Sigmoid colon (tissue), 4 donors: ENCODE measurements at regions not wholly inside any gene's neighbourhood (a gene's known extent, or its start where the extent isn't known, plus 50 kb on each side); places are given as distances from the start of the nearest gene placed in this dataset.

Source experiments
- EP300 ChIP-seq, 4 donors: sonication (generic); formaldehyde crosslinking; IDR thresholded peaks; one replicate each; pipeline ENCODE4 v1.6.1; 2017; ENCODE audit warnings: antibody characterized with exemption in 4 of 4
- POLR2A ChIP-seq, 2 donors: fragments of 450-650 bp; IDR thresholded peaks; one replicate each; pipeline ENCODE4 v1.6.1; 2016; ENCODE audit warnings: antibody characterized with exemption in 2 of 2, mild to moderate bottlenecking in 2 of 2, moderate library complexity in 2 of 2
- POLR2AphosphoS5 ChIP-seq, 4 donors: sonication (generic); formaldehyde crosslinking; IDR thresholded peaks; one replicate each; pipeline ENCODE4 v1.6.1; 2017; ENCODE audit warnings: antibody characterized with exemption in 4 of 4
- TF ChIP-seq, protein P1 (sequence below), 4 experiments: fragments of 450-650 bp in 3 of 4; fragments of 200-600 bp in 1 of 4; IDR thresholded peaks; one replicate each; pipeline ENCODE4 v1.5.1; 2016 to 2019; ENCODE audit warnings: antibody characterized with exemption in 4 of 4, mild to moderate bottlenecking in 3 of 4, moderate library complexity in 2 of 4

DNA sequence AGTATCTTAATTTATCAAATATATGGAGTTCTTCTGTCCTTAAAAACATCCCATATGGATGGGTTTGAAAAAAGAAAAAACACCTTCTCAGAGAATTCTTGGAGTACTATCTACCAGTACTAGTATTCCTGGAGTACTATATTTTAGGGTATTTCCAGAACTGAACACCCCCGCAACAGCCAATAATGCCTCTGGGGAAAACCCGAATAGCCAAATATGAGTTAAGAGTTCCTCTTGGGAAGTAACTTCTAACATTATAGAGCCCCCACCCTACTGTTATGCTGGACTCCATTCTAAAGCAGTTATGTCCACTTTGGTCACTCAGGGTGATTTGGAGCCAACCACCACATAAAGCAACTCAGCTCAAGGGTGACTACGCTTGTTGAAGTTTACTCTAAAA is 115.0 kb upstream of the RASGEF1B start:
- TF ChIP-seq, protein P1, sequence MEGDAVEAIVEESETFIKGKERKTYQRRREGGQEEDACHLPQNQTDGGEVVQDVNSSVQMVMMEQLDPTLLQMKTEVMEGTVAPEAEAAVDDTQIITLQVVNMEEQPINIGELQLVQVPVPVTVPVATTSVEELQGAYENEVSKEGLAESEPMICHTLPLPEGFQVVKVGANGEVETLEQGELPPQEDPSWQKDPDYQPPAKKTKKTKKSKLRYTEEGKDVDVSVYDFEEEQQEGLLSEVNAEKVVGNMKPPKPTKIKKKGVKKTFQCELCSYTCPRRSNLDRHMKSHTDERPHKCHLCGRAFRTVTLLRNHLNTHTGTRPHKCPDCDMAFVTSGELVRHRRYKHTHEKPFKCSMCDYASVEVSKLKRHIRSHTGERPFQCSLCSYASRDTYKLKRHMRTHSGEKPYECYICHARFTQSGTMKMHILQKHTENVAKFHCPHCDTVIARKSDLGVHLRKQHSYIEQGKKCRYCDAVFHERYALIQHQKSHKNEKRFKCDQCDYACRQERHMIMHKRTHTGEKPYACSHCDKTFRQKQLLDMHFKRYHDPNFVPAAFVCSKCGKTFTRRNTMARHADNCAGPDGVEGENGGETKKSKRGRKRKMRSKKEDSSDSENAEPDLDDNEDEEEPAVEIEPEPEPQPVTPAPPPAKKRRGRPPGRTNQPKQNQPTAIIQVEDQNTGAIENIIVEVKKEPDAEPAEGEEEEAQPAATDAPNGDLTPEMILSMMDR (IDR thresholded peaks at IDR 0.05) = no peak
- TF ChIP-seq POLR2AphosphoS5 (IDR thresholded peaks at IDR 0.05) (no peak), POLR2A (IDR thresholded peaks at IDR 0.05) (no peak), EP300 (IDR thresholded peaks at IDR 0.05) (no peak)
